ENCODE measurements at regions not wholly inside any gene's neighbourhood (a gene's known extent, or its start where the extent isn't known, plus 50 kb on each side); places are given as distances from the start of the nearest gene placed in this dataset.

DNA sequence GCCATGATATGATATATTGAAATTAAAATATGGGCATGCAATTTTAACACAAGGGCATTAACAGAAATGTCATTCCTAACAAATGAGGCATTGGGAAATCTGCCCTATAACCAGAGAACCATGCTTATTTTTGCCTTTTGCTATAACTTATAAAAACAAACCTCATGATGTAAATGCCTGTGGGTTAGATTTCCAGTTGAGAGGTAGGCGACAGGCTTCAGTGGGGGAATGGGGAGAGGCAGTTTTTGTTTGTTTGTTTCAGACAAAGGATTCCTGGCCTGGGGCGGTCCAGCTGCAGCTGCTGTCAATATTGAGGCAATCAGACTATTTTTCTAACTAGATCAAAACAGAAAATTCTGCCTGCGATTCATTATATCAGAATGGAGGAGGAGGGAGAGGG lies 490.4 kb upstream of the CFAP20DC start:
- Histone ChIP-seq H3K27ac (ENCODE audit: low read length) (no peak overlapping the region), H3K9me3 (ENCODE audit: control insufficient read depth, insufficient read depth, low read length) (no peaks in the 10 kb centered on the region), H3K4me1 (ENCODE audit: control insufficient read depth, insufficient read depth, low read length) (no peaks in the 10 kb centered on the region), H3K4me3 (ENCODE audit: low read length) (no peak overlapping the region), H3K27me3 (ENCODE audit: control insufficient read depth, insufficient read depth, low read length) (no peaks in the 10 kb centered on the region), H3K36me3 (ENCODE audit: control insufficient read depth, insufficient read depth, low read length) (no peaks in the 10 kb centered on the region)
- H3K27me3 Mint-ChIP-seq (ENCODE audit: low read depth in 2 of 2) = peaks cover 5 to 6% of the 10 kb centered on the region in 2 donors
- 100% methylated on average over 2 of the region's 3 CpGs for WGBS (ENCODE audit: insufficient coverage)
- ATAC-seq (no peak), DNase-seq (no peak)
- no peaks in the 10 kb centered on the region for H3K36me3 Mint-ChIP-seq
- no peak overlapping the region for H3K27ac Mint-ChIP-seq
- no peaks in the 10 kb centered on the region for H3K9me3 Mint-ChIP-seq
- intact Hi-C loops (cut with micrococcal nuclease) = no loop called here
- no peak overlapping the region for H3K4me3 Mint-ChIP-seq
- H3K4me1 Mint-ChIP-seq = peaks cover 6 to 16% of the 10 kb centered on the region in 2 donors
- TF ChIP-seq, protein P1, sequence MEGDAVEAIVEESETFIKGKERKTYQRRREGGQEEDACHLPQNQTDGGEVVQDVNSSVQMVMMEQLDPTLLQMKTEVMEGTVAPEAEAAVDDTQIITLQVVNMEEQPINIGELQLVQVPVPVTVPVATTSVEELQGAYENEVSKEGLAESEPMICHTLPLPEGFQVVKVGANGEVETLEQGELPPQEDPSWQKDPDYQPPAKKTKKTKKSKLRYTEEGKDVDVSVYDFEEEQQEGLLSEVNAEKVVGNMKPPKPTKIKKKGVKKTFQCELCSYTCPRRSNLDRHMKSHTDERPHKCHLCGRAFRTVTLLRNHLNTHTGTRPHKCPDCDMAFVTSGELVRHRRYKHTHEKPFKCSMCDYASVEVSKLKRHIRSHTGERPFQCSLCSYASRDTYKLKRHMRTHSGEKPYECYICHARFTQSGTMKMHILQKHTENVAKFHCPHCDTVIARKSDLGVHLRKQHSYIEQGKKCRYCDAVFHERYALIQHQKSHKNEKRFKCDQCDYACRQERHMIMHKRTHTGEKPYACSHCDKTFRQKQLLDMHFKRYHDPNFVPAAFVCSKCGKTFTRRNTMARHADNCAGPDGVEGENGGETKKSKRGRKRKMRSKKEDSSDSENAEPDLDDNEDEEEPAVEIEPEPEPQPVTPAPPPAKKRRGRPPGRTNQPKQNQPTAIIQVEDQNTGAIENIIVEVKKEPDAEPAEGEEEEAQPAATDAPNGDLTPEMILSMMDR (IDR thresholded peaks at IDR 0.05) = no peak

DNA sequence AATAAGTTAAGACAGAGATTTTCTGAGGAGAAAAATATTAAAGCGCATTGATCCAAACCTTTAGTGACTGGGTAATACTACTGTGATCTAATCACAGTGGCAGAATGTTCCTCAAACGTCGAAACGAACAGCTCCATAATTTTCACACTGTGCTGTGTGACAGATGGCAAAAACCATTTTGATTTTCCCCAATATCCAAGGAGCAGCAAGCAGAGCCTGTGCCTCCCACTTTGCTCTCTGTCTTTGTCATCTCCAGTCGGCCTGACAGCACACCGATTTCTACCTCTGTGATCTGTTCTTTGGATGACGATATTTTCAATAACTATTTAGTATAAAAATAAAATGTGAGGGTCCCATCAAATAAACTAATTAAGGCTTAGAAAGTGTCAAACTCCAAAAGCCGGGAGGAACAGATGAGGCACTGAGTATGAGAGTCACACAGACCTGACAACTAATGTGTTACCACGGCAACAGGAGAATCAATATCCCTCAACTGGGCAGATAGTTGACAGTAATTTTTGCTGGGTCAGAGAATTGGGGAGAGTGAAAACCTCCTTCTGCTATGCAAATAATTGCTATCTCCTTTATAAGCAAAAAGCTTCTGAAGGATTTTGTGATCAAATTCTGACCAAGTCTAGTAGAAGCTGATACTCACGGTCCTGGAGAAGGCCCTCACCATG lies 489.1 kb upstream of the CFAP20DC start:
- TF ChIP-seq, protein P1 (IDR thresholded peaks at IDR 0.05) = no peak
- no peak overlapping the region for H3K27ac Mint-ChIP-seq
- H3K27me3 Mint-ChIP-seq (ENCODE audit: low read depth in 2 of 2) = peaks cover 11 to 20% of the 10 kb centered on the region in 2 donors
- no peaks in the 10 kb centered on the region for H3K36me3 Mint-ChIP-seq
- Histone ChIP-seq H3K9me3 (ENCODE audit: control insufficient read depth, insufficient read depth, low read length) (no peaks in the 10 kb centered on the region), H3K4me1 (ENCODE audit: control insufficient read depth, insufficient read depth, low read length) (no peaks in the 10 kb centered on the region), H3K27ac (ENCODE audit: low read length) (no peak overlapping the region), H3K27me3 (ENCODE audit: control insufficient read depth, insufficient read depth, low read length) (no peaks in the 10 kb centered on the region), H3K36me3 (ENCODE audit: control insufficient read depth, insufficient read depth, low read length) (no peaks in the 10 kb centered on the region), H3K4me3 (ENCODE audit: low read length) (no peak overlapping the region)
- WGBS (ENCODE audit: insufficient coverage) = 94% methylated on average over 10 of the region's 10 CpGs
- no peaks in the 10 kb centered on the region for H3K9me3 Mint-ChIP-seq
- DNase-seq (no peak), ATAC-seq (no peak)
- H3K4me3 Mint-ChIP-seq = no peak overlapping the region
- peaks cover 6 to 16% of the 10 kb centered on the region in 2 donors for H3K4me1 Mint-ChIP-seq
- intact Hi-C loops (cut with micrococcal nuclease) = no loop called here

DNA sequence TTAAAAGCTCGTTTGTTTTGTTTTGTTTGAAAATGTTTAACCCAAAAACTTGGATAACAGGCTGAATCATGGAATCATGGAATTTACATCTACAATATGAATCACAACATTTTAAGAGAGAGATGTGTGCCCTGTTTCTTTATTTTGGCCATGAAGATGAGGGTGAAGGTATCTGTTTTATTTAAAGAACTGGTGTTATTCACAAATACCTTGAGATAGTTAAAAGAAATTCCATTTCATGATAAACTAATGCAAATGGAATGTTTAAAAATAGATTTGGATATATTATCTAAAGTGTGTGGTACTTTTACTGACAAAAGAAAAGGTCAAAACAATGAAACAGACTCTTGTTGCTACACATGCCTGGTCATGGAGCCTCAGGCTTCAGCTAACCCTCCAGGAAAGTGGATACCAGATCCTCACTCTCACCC lies 486.0 kb upstream of the CFAP20DC start:
- H3K27me3 ChIP-seq (ENCODE audit: control insufficient read depth, insufficient read depth, low read length) = no peaks in the 10 kb centered on the region
- DNase-seq (no peak), ATAC-seq (no peak)
- Mint-ChIP-seq H3K36me3 (no peaks in the 10 kb centered on the region), H3K27me3 (ENCODE audit: low read depth in 2 of 2) (peaks cover 12 to 43% of the 10 kb centered on the region in 2 donors), H3K27ac (no peak overlapping the region), H3K4me3 (no peak overlapping the region), H3K9me3 (no peaks in the 10 kb centered on the region), H3K4me1 (peaks cover 3 to 4% of the 10 kb centered on the region in 2 donors)
- WGBS (ENCODE audit: insufficient coverage) = 70% methylated on average over 1 of the region's 1 CpG
- intact Hi-C loops (cut with micrococcal nuclease) = no loop called here
- no peak overlapping the region for H3K4me3 ChIP-seq (ENCODE audit: low read length)
- TF ChIP-seq, protein P1 (IDR thresholded peaks at IDR 0.05) = no peak
- H3K4me1 ChIP-seq (ENCODE audit: control insufficient read depth, insufficient read depth, low read length) = no peaks in the 10 kb centered on the region
- no peaks in the 10 kb centered on the region for H3K9me3 ChIP-seq (ENCODE audit: control insufficient read depth, insufficient read depth, low read length)
- no peaks in the 10 kb centered on the region for H3K36me3 ChIP-seq (ENCODE audit: control insufficient read depth, insufficient read depth, low read length)
- no peak overlapping the region for H3K27ac ChIP-seq (ENCODE audit: low read length)

DNA sequence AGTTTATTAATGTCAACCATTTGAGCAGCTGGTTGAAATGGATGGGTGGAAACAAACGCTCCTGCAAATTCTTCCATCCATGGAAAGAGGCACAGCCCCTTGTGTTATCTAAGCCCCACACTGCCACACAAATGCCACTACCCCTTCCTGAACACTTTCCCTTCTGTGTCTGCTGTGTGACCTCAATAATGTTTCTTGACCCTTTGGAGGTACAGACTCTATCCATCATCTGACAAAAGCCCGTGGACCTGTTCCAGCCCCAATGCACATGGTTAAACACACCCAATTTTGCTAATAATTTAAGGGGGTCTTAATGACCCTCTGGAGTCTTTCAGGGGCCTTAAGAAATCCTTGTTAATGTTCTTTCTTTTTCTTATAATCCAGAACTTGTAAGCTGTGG lies 482.2 kb upstream of the CFAP20DC start:
- 70% methylated on average over 1 of the region's 2 CpGs for WGBS (ENCODE audit: insufficient coverage)
- no peak overlapping the region for H3K4me3 Mint-ChIP-seq

More for the DNA sequence above, 482.2 kb upstream of the CFAP20DC start:
- H3K27ac ChIP-seq (ENCODE audit: low read length) = no peak overlapping the region
- TF ChIP-seq, protein P1 (IDR thresholded peaks at IDR 0.05) = no peak
- H3K27me3 ChIP-seq (ENCODE audit: control insufficient read depth, insufficient read depth, low read length) = no peaks in the 10 kb centered on the region
- H3K27ac Mint-ChIP-seq = no peak overlapping the region
- H3K4me1 ChIP-seq (ENCODE audit: control insufficient read depth, insufficient read depth, low read length) = no peaks in the 10 kb centered on the region
- no peak overlapping the region for H3K4me3 ChIP-seq (ENCODE audit: low read length)
- ATAC-seq (no peak), DNase-seq (no peak)
- H3K27me3 Mint-ChIP-seq (ENCODE audit: low read depth in 2 of 2) = peaks cover 12 to 49% of the 10 kb centered on the region in 2 donors
- no peaks in the 10 kb centered on the region for H3K36me3 ChIP-seq (ENCODE audit: control insufficient read depth, insufficient read depth, low read length)
- H3K9me3 Mint-ChIP-seq = no peaks in the 10 kb centered on the region
- intact Hi-C loops (cut with micrococcal nuclease) = no loop called here
- H3K36me3 Mint-ChIP-seq = no peaks in the 10 kb centered on the region
- H3K4me1 Mint-ChIP-seq = no peaks in the 10 kb centered on the region
- no peaks in the 10 kb centered on the region for H3K9me3 ChIP-seq (ENCODE audit: control insufficient read depth, insufficient read depth, low read length)
